WERI-Rb-1 (cell line): ENCODE measurements at regions not wholly inside any gene's neighbourhood (a gene's known extent, or its start where the extent isn't known, plus 50 kb on each side); places are given as distances from the start of the nearest gene placed in this dataset.

ENCODE experiments used
- DNase-seq: peaks from one replicate; pipeline ENCODE4 v3.0.0-alpha.2; 2020
- H3K27ac ChIP-seq: fragments of 250-450 bp; sonication (Bioruptor Pico); 2 replicates; pipeline ENCODE4 v1.5.1; 2020; ENCODE audit warnings: mild to moderate bottlenecking, moderate library complexity
- H3K27me3 ChIP-seq: fragments of 250-450 bp; sonication (Bioruptor Pico); 2 replicates; pipeline ENCODE4 v1.5.1; 2021; ENCODE audit warnings: mild to moderate bottlenecking, low read depth, moderate library complexity; ENCODE audit not compliant: insufficient read depth, severe bottlenecking
- H3K36me3 ChIP-seq: fragments of 250-450 bp; sonication (Bioruptor Pico); 2 replicates; pipeline ENCODE4 v1.5.1; 2020; ENCODE audit warnings: mild to moderate bottlenecking, moderate library complexity
- H3K4me3 ChIP-seq: 2 replicates; pipeline ENCODE4 v1.5.1; 2011; ENCODE audit warnings: low read depth, mild to moderate bottlenecking, control low read depth, low read length
- H3K9me3 ChIP-seq: fragments of 250-450 bp; sonication (Bioruptor Pico); 2 replicates; pipeline ENCODE4 v1.5.1; 2021; ENCODE audit warnings: mild to moderate bottlenecking, moderate library complexity; ENCODE audit not compliant: severe bottlenecking
- CTCF ChIP-seq: IDR thresholded peaks from 2 replicates; pipeline ENCODE4 v1.5.1; 2011; ENCODE audit warnings: low read depth, mild to moderate bottlenecking, control low read depth, inconsistent platforms, low read length

- DNase-seq: no peak
- TF ChIP-seq CTCF: no peak
- Histone ChIP-seq H3K27ac (peak overlapping the region; percentile 1), H3K27me3 (no peaks in the 10 kb centered on the region), H3K4me3 (no peak overlapping the region), H3K9me3 (no peaks in the 10 kb centered on the region), H3K36me3 (no peaks in the 10 kb centered on the region)
Measured at GRCh38 chr6:15090745-15091384, 155.0 kb upstream of the JARID2 start.

DNA sequence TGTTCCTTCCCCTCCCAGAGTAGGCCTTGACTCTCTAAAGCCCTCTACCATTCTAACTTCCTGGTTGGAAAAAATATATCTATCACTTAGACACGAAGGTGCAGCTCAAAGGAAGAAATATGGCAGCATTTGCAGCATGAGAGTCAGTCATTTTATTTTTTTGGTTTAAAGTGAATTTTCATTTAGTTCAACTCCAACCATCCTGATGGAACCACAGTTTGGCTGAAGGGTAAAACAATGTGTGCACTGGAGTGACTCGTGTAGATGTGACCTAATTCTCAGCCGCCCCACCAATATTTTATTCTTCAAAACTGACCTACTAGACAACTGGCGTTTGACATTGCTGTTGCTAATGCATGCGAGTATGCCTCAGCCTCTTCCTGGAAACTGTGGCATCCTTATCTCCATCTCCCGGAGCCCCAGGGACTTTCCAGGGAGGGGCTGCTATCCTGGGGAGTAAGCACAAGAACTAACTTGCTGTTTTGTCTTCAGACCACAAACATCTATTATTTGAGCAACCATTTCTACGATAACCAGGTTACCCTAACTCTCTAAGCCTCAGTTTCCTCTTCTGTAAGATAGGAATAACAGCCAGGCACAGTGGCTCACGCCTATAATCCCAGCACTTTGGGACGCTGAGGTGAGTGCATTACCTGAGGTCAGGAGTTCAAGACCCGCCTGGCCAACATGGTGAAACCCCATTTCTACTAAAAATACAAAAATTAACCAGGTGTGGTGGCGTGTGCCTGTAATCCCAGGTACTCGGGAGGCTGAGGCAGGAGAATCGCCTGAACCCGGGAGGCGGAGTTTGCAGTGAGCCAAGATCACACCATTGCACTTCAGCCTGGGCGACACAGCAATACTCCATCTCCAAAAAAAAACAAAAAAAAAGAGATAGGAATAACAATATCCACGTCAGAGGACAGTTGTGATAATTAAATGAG is 148.7 kb upstream of the JARID2 start:
- TF ChIP-seq CTCF: no peak
- Histone ChIP-seq H3K9me3 (peaks cover 8% of the 10 kb centered on the region), H3K36me3 (no peaks in the 10 kb centered on the region), H3K4me3 (no peak overlapping the region), H3K27me3 (no peaks in the 10 kb centered on the region), H3K27ac (no peak overlapping the region)
- DNase-seq: no peak

GRCh38 chr6:15101130-15101529 is 144.7 kb upstream of the JARID2 start:
- TF ChIP-seq CTCF: no peak
- no peak for DNase-seq
- no peak overlapping the region for H3K27ac ChIP-seq
- H3K36me3 ChIP-seq: no peaks in the 10 kb centered on the region
- H3K4me3 ChIP-seq: no peak overlapping the region
- peaks cover 15% of the 10 kb centered on the region for H3K9me3 ChIP-seq
- H3K27me3 ChIP-seq: no peaks in the 10 kb centered on the region

DNA sequence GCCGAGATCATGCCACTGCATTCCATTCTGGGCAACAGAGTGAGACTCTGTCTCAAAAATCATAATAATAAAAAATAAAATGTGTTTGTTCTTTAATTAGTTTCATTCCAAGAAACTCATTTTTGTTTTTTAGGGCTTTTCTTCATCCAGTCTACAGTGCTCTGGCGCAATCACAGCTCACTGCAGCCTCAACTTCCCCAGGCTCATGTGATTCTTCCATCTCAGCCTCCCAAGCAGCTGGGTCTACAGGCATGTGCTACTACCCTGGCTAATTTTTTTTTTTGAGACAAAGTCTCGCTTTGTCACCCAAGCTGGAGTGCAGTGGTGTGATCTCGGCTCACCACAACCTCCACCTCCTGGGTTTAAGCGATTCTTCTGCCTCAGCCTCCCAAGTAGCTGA is 143.6 kb upstream of the JARID2 start:
- no peak for DNase-seq
- peaks cover 15% of the 10 kb centered on the region for H3K9me3 ChIP-seq
- no peak overlapping the region for H3K4me3 ChIP-seq
- no peaks in the 10 kb centered on the region for H3K27me3 ChIP-seq
- H3K27ac ChIP-seq: no peak overlapping the region
- no peak for TF ChIP-seq CTCF
- H3K36me3 ChIP-seq: no peaks in the 10 kb centered on the region

GRCh38 chr6:15106958-15107643 is 138.8 kb upstream of the JARID2 start:
- DNase-seq: peak; percentile 59
- TF ChIP-seq CTCF: no peak
- Histone ChIP-seq H3K4me3 (peak overlapping the region; percentile 25), H3K27me3 (no peaks in the 10 kb centered on the region), H3K36me3 (no peaks in the 10 kb centered on the region), H3K27ac (peak overlapping the region; percentile 7), H3K9me3 (peaks cover 9% of the 10 kb centered on the region)
